Breast epithelium (tissue), 4 donors: ENCODE measurements at regions not wholly inside any gene's neighbourhood (a gene's known extent, or its start where the extent isn't known, plus 50 kb on each side); places are given as distances from the start of the nearest gene placed in this dataset.

Experiments
- DNase-seq, 2 donors: peaks; one replicate each; pipeline ENCODE4 v3.0.0-alpha.2; 2019; ENCODE audit warnings: low spot score in 2 of 2
- H3K27ac ChIP-seq, 2 donors: fragments of 200-600 bp; sonication (generic) in 1 of 2; one replicate each; pipeline ENCODE4 v1.5.1; 2016 to 2019; ENCODE audit warnings: mild to moderate bottlenecking in 1 of 2
- H3K27me3 ChIP-seq, 2 donors: fragments of 200-600 bp; sonication (generic) in 1 of 2; one replicate each; pipeline versions ENCODE4 v1.5.1 to v1.6.0; 2017 to 2019; ENCODE audit warnings: control low read depth in 1 of 2, mild to moderate bottlenecking in 1 of 2
- H3K36me3 ChIP-seq: fragments of 200-600 bp; one replicate; pipeline ENCODE4 v1.5.1; 2019
- H3K4me1 ChIP-seq, 2 donors: fragments of 200-600 bp; sonication (generic); one replicate each; pipeline ENCODE4 v1.5.1; 2016 to 2019; ENCODE audit warnings: control low read depth in 1 of 2
- H3K4me3 ChIP-seq, 3 donors: fragments of 200-600 bp; sonication (generic); 1 replicate in 2 of 3; 2 replicates in 1 of 3; pipeline ENCODE4 v1.5.1; 2016 to 2019; ENCODE audit warnings: mild to moderate bottlenecking in 3 of 3, moderate library complexity in 2 of 3
- H3K9me3 ChIP-seq, 2 donors: fragments of 200-600 bp; sonication (generic) in 1 of 2; one replicate each; pipeline ENCODE4 v1.5.1; 2016 to 2019; ENCODE audit warnings: control low read depth in 1 of 2
- POLR2A ChIP-seq: fragments of 450-650 bp; IDR thresholded peaks from one replicate; pipeline ENCODE4 v1.6.1; 2016; ENCODE audit warnings: antibody characterized with exemption, mild to moderate bottlenecking, moderate library complexity
- POLR2AphosphoS5 ChIP-seq, 3 donors: sonication (generic); formaldehyde crosslinking; IDR thresholded peaks; one replicate each; pipeline ENCODE4 v1.6.1; 2017; ENCODE audit warnings: antibody characterized with exemption in 3 of 3
- intact Hi-C: fragments of 100-400 bp; cut with DNase I; formaldehyde crosslinking; loops from one replicate; pipeline ENCODE4 v1.15.1; 2023; ENCODE audit warnings: low total_unique reads
- TF ChIP-seq, protein P1 (sequence below), 3 donors: fragments of 450-650 bp; IDR thresholded peaks; one replicate each; pipeline ENCODE4 v1.5.1; 2016 to 2017; ENCODE audit warnings: antibody characterized with exemption in 3 of 3, mild to moderate bottlenecking in 3 of 3, moderate library complexity in 3 of 3

DNA sequence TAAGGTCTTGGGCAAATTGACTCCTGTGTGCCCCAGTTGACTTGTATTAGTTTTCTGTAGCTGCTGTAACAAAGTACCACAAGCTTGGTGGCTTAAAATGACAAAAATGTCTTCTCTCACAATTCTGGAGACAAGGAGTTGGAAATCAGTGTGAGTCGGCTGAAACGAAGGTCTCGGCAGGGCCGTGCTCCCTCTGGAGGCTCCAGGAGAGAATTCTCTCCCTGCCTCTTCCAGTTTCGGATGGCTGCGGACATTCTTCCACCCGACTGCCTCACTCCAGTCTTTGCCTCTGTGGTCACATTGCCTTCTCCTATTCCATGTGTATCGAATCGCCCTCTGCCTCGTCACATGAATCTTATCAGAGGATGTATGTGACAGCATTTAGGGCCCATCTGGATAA lies 66.0 kb upstream of the PHOX2B start:
- H3K27ac ChIP-seq, result no peak overlapping the region
- no peaks in the 10 kb centered on the region for H3K9me3 ChIP-seq
- no peaks in the 10 kb centered on the region for H3K4me1 ChIP-seq
- DNase-seq, result no peak
- no peak overlapping the region for H3K4me3 ChIP-seq
- TF ChIP-seq POLR2AphosphoS5 (IDR thresholded peaks at IDR 0.05) (no peak), POLR2A (no peak)
- TF ChIP-seq, protein P1, sequence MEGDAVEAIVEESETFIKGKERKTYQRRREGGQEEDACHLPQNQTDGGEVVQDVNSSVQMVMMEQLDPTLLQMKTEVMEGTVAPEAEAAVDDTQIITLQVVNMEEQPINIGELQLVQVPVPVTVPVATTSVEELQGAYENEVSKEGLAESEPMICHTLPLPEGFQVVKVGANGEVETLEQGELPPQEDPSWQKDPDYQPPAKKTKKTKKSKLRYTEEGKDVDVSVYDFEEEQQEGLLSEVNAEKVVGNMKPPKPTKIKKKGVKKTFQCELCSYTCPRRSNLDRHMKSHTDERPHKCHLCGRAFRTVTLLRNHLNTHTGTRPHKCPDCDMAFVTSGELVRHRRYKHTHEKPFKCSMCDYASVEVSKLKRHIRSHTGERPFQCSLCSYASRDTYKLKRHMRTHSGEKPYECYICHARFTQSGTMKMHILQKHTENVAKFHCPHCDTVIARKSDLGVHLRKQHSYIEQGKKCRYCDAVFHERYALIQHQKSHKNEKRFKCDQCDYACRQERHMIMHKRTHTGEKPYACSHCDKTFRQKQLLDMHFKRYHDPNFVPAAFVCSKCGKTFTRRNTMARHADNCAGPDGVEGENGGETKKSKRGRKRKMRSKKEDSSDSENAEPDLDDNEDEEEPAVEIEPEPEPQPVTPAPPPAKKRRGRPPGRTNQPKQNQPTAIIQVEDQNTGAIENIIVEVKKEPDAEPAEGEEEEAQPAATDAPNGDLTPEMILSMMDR (IDR thresholded peaks at IDR 0.05), result no peak
- peaks cover 0 to 12% of the 10 kb centered on the region in 2 donors for H3K27me3 ChIP-seq
- H3K36me3 ChIP-seq, result no peaks in the 10 kb centered on the region
- intact Hi-C loops, result no loop called here

DNA sequence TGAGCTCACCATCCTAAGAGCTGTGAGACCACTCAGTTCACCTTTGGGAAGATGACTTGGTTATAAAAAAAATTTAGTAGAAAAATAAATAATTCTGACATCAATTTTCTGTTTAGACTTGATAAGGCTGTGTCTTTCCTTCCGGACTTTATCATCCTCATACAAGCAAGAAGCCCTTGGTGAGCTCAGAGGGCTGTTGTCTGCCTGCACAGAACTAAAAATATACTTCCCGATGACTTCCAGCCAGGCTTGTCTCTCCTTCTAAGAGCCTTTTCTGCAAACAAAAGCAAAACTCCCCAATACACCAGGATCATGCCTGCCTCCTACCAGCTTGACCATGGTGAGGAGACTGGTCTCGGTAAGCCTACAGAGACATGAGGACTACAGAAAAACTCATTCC lies 58.3 kb upstream of the PHOX2B start:
- Histone ChIP-seq H3K4me3 (no peak overlapping the region), H3K27me3 (peaks cover 0 to 2% of the 10 kb centered on the region in 2 donors), H3K4me1 (no peaks in the 10 kb centered on the region), H3K9me3 (no peaks in the 10 kb centered on the region), H3K27ac (no peak overlapping the region), H3K36me3 (no peaks in the 10 kb centered on the region)
- intact Hi-C loops, result no loop called here
- no peak for TF ChIP-seq POLR2AphosphoS5 (IDR thresholded peaks at IDR 0.05)
- TF ChIP-seq POLR2A, result no peak
- TF ChIP-seq, protein P1 (IDR thresholded peaks at IDR 0.05), result no peak
- DNase-seq, result no peak

DNA sequence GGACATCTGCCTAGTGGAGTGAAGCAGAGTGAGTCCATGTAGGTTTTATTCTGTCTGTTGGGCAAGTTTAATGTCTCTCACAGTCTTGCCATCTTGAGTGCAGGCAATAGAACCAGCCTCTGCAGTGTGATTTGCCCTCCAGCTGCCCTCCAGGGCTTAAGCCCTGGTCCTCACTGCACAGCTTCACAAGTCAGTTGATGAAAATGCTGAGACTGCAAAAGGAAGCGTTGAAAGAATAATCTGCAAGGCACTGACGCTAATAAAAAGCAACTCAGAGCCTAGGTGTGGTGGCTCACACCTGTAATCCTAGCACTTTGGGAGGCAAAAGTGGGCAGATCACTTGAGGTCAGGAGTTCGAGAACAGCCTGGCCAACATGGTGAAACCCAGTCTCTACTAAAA lies 54.1 kb upstream of the PHOX2B start:
- Histone ChIP-seq H3K9me3 (no peaks in the 10 kb centered on the region), H3K4me3 (no peak overlapping the region), H3K27ac (no peak overlapping the region), H3K4me1 (no peaks in the 10 kb centered on the region), H3K36me3 (no peaks in the 10 kb centered on the region), H3K27me3 (peaks cover 0 to 3% of the 10 kb centered on the region in 2 donors)
- no peak for TF ChIP-seq POLR2AphosphoS5 (IDR thresholded peaks at IDR 0.05)
- TF ChIP-seq, protein P1 (IDR thresholded peaks at IDR 0.05), result no peak
- TF ChIP-seq POLR2A, result no peak
- DNase-seq, result no peak
- intact Hi-C loops, result no loop called here

DNA sequence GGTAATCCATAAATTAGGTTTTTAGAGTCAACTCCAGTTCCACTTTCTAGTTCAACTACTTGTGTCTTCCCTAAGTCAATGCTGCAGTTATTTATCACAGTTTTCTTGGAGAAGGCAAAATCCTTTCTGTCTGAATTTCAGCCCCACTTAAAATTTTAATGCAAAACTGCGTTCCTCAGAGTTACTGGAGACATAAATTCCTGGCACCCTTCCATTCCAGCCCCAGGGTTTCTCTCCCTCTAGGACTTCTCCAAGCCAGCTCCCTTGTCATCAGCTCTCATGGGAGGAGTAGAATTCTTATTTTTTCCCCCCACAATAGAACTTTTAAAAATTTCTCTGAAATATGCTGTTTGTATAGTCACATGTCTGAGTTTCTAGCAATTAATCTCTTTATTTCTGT lies 50.6 kb upstream of the PHOX2B start:
- no peak overlapping the region for H3K27ac ChIP-seq
- no peak for TF ChIP-seq POLR2A
- no peak for TF ChIP-seq POLR2AphosphoS5 (IDR thresholded peaks at IDR 0.05)
- TF ChIP-seq, protein P1 (IDR thresholded peaks at IDR 0.05), result no peak
- no peaks in the 10 kb centered on the region for H3K9me3 ChIP-seq
- DNase-seq, result no peak
- peaks cover 0 to 3% of the 10 kb centered on the region in 2 donors for H3K4me1 ChIP-seq
- H3K4me3 ChIP-seq, result no peak overlapping the region
- no peaks in the 10 kb centered on the region for H3K36me3 ChIP-seq
- peaks cover 0 to 5% of the 10 kb centered on the region in 2 donors for H3K27me3 ChIP-seq
- intact Hi-C loops, result no loop called here
